Adrenal gland (tissue), 9 donors: ENCODE measurements at regions not wholly inside any gene's neighbourhood (a gene's known extent, or its start where the extent isn't known, plus 50 kb on each side); places are given as distances from the start of the nearest gene placed in this dataset.

Source experiments
- DNase-seq, 7 donors: peaks; one replicate each; pipeline ENCODE4 v3.0.0-alpha.2; 2019 to 2020
- H3K27ac ChIP-seq, 5 donors: fragments of 200-600 bp; sonication (generic) in 4 of 5; 1 replicate in 3 of 5; 2 replicates in 2 of 5; pipeline versions ENCODE4 v1.5.1 to v1.8.0; 2016 to 2020; ENCODE audit warnings: mild to moderate bottlenecking in 1 of 5
- H3K27me3 ChIP-seq: fragments of 200-600 bp; 2 replicates; pipeline ENCODE4 v1.8.0; 2021
- H3K36me3 ChIP-seq, 2 donors: fragments of 200-600 bp; replicated peaks in 1 of 2; 1 replicate in 1 of 2; 2 replicates in 1 of 2; pipeline versions ENCODE4 v1.5.1 to v1.8.0; 2018 to 2022
- H3K4me1 ChIP-seq, 2 donors: fragments of 200-600 bp; replicated peaks in 1 of 2; 1 replicate in 1 of 2; 2 replicates in 1 of 2; pipeline versions ENCODE4 v1.5.1 to v1.8.0; 2018 to 2021
- H3K4me3 ChIP-seq, 4 donors: fragments of 200-600 bp; sonication (generic) in 3 of 4; one replicate each; pipeline ENCODE4 v1.5.1; 2016 to 2018
- H3K9me3 ChIP-seq, 3 donors: fragments of 200-600 bp; sonication (generic) in 1 of 3; replicated peaks in 1 of 3; 1 replicate in 2 of 3; 2 replicates in 1 of 3; pipeline versions ENCODE4 v1.5.1 to v1.8.0; 2016 to 2021
- CTCF ChIP-seq, 6 experiments: fragments of 450-650 bp in 4 of 6; fragments of 200-600 bp in 2 of 6; sonication (generic) in 1 of 6; IDR thresholded peaks; 1 replicate in 5 of 6; 2 replicates in 1 of 6; pipeline versions ENCODE4 v1.5.1 to v1.8.0; 2016 to 2021; ENCODE audit warnings: antibody characterized with exemption in 6 of 6, mild to moderate bottlenecking in 2 of 6, moderate library complexity in 1 of 6
- POLR2A ChIP-seq, 2 donors: fragments of 450-650 bp; IDR thresholded peaks; one replicate each; pipeline ENCODE4 v1.6.1; 2017; ENCODE audit warnings: antibody characterized with exemption in 2 of 2, mild to moderate bottlenecking in 2 of 2, moderate library complexity in 1 of 2
- WGBS, 4 donors: extraction: QIAGEN DNeasy Blood & Tissue Kit in 2 of 4; methylation state at CpG; one replicate each; pipeline versions ENCODE4 v1.1.5 to v1.1.7; 2013 to 2017; 5-methylcytosine and 5-hydroxymethylcytosine counted together
- intact Hi-C, 2 donors: fragments of 100-400 bp; cut with DNase I; formaldehyde crosslinking; loops; one replicate each; pipeline versions ENCODE4 v1.14.1 to v1.15.0; 2022 to 2023
- donor health status: healthy with polysubstance abuse.
- donor health status: Bipolar disorder and iron deficiency.
- donor health status: DM: yes; HTN: yes; CAD: no.
- donor health status: DM: no; HTN: no; CAD: no.
- donor health status: DM: no; HTN: no; CAD: no.

- intact Hi-C loops: no loop called here
- no peak overlapping the region for H3K4me3 ChIP-seq
- H3K27me3 ChIP-seq: no peaks in the 10 kb centered on the region
- peaks cover 0 to 3% of the 10 kb centered on the region in 2 donors for H3K4me1 ChIP-seq
- no peaks in the 10 kb centered on the region for H3K9me3 ChIP-seq
- no peak overlapping the region for H3K27ac ChIP-seq
- 77 to 89% (median 86%) methylated on average over 8 of the region's 8 CpGs for WGBS, 4 donors
- TF ChIP-seq POLR2A (IDR thresholded peaks at IDR 0.05) (no peak), CTCF (IDR thresholded peaks at IDR 0.05) (no peak)
- peak in 1 of 7 donors; percentile 15 for DNase-seq
- no peaks in the 10 kb centered on the region for H3K36me3 ChIP-seq
These were observed 217.0 kb downstream of the ANAPC1 start for GRCh38 chr2:111667001-111667400.

GRCh38 chr2:111667542-111668273, 216.3 kb downstream of the ANAPC1 start:
- H3K9me3 ChIP-seq: no peaks in the 10 kb centered on the region
- H3K36me3 ChIP-seq: no peaks in the 10 kb centered on the region
- H3K27me3 ChIP-seq: no peaks in the 10 kb centered on the region
- no peak overlapping the region for H3K4me3 ChIP-seq
- intact Hi-C loops: no loop called here
- WGBS, 4 donors: 58 to 76% (median 70%) methylated on average over 2 to 3 of the region's 3 CpGs
- peak in 6 of 7 donors; percentile 26 to 68 (median 61) for DNase-seq
- peaks cover 0 to under 1% of the 10 kb centered on the region in 2 donors for H3K4me1 ChIP-seq
- H3K27ac ChIP-seq: no peak overlapping the region
- TF ChIP-seq POLR2A (IDR thresholded peaks at IDR 0.05) (no peak), CTCF (IDR thresholded peaks at IDR 0.05) (peak in 5 of 6 experiments; percentile 46 to 67 (median 60))

GRCh38 chr2:111668274-111668616, 215.7 kb downstream of the ANAPC1 start:
- H3K27me3 ChIP-seq: no peaks in the 10 kb centered on the region
- no peaks in the 10 kb centered on the region for H3K4me1 ChIP-seq
- intact Hi-C loops: no loop called here
- no peak for TF ChIP-seq CTCF (IDR thresholded peaks at IDR 0.05)
- TF ChIP-seq POLR2A (IDR thresholded peaks at IDR 0.05): no peak
- no peak overlapping the region for H3K27ac ChIP-seq
- peak in 1 of 7 donors; percentile 25 for DNase-seq
- WGBS, 4 donors: 92 to 98% (median 97%) methylated on average over 4 of the region's 4 CpGs
- no peaks in the 10 kb centered on the region for H3K36me3 ChIP-seq
- no peaks in the 10 kb centered on the region for H3K9me3 ChIP-seq
- no peak overlapping the region for H3K4me3 ChIP-seq

- 89 to 97% (median 95%) methylated on average over 5 of the region's 5 CpGs for WGBS, 4 donors
- intact Hi-C loops: no loop called here
- DNase-seq: peak in 1 of 7 donors; percentile 28
These were observed 215.3 kb downstream of the ANAPC1 start for GRCh38 chr2:111668741-111669140.

More at GRCh38 chr2:111668741-111669140, 215.3 kb downstream of the ANAPC1 start:
- no peaks in the 10 kb centered on the region for H3K36me3 ChIP-seq
- no peak overlapping the region for H3K4me3 ChIP-seq
- no peaks in the 10 kb centered on the region for H3K27me3 ChIP-seq
- H3K9me3 ChIP-seq: no peaks in the 10 kb centered on the region
- TF ChIP-seq CTCF (IDR thresholded peaks at IDR 0.05): no peak
- TF ChIP-seq POLR2A (IDR thresholded peaks at IDR 0.05): no peak
- no peaks in the 10 kb centered on the region for H3K4me1 ChIP-seq
- no peak overlapping the region for H3K27ac ChIP-seq
